ENCODE measurements at regions not wholly inside any gene's neighbourhood (a gene's known extent, or its start where the extent isn't known, plus 50 kb on each side); places are given as distances from the start of the nearest gene placed in this dataset.

DNA sequence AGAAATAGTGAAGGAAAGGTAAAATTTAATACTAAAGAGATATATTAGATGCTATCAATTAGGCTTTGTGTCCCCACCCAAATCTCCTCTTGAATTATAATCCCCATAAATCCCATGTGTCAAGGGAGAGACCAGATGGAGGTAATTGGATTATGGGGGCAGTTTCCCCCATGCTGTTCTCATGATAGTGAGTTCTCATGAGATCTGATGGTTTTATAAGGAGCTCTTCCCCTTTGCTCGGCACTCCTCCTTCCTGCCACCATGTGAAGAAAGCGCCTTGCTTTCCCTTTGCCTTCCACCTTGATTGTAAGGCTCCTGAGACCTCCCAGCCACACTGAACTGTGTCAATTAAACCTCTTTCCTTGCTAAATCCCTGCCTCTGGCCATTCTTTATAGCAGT, 697.0 kb upstream of the RGMB start:
- no peak overlapping the region for H3K4me3 ChIP-seq (ENCODE audit: low read depth, low read length)
- Mint-ChIP-seq H3K27ac (ENCODE audit: unreplicated experiment) (no peak overlapping the region), H3K4me3 (ENCODE audit: unreplicated experiment) (no peak overlapping the region), H3K27me3 (ENCODE audit: insufficient read depth, unreplicated experiment) (no peaks in the 10 kb centered on the region), H3K9me3 (ENCODE audit: unreplicated experiment) (no peaks in the 10 kb centered on the region), H3K4me1 (ENCODE audit: low read depth, unreplicated experiment) (no peaks in the 10 kb centered on the region), H3K36me3 (ENCODE audit: insufficient read depth, unreplicated experiment) (no peaks in the 10 kb centered on the region)
- intact Hi-C loops (cut with micrococcal nuclease; ENCODE audit: unreplicated experiment): no loop called here
- ChIA-PET POLR2A (no interaction called here), CTCF (no interaction called here)
- TF ChIP-seq CTCF (IDR thresholded peaks at IDR 0.05; ENCODE audit: insufficient read depth in 1 of 2, low read depth in 1 of 2, low read length in 1 of 2, severe bottlenecking in 1 of 2, unreplicated experiment in 1 of 2): no peak
- H3K27me3 ChIP-seq (replicated peaks; ENCODE audit: control insufficient read depth, insufficient read depth, low read length): no peaks in the 10 kb centered on the region
- no peaks in the 10 kb centered on the region for H3K36me3 ChIP-seq (ENCODE audit: control insufficient read depth, insufficient read depth, low read length)
- H3K4me1 ChIP-seq: no peaks in the 10 kb centered on the region
- H3K9me3 ChIP-seq: no peaks in the 10 kb centered on the region
- no TSS peak for BruUV-seq (replicated peaks)
- DNase-seq: no peak

GRCh38 chr5:98085593-98085992, 687.9 kb upstream of the RGMB start:
- no peaks in the 10 kb centered on the region for H3K36me3 Mint-ChIP-seq (ENCODE audit: insufficient read depth, unreplicated experiment)
- no peak overlapping the region for H3K4me3 Mint-ChIP-seq (ENCODE audit: unreplicated experiment)
- no peak overlapping the region for H3K27ac Mint-ChIP-seq (ENCODE audit: unreplicated experiment)
- Histone ChIP-seq H3K27me3 (replicated peaks; ENCODE audit: control insufficient read depth, insufficient read depth, low read length) (no peaks in the 10 kb centered on the region), H3K4me1 (no peaks in the 10 kb centered on the region), H3K9me3 (no peaks in the 10 kb centered on the region), H3K36me3 (ENCODE audit: control insufficient read depth, insufficient read depth, low read length) (no peaks in the 10 kb centered on the region), H3K4me3 (ENCODE audit: low read depth, low read length) (no peak overlapping the region)
- no TSS peak for BruUV-seq (replicated peaks)
- ChIA-PET POLR2A (no interaction called here), CTCF (no interaction called here)
- no peak for DNase-seq
- H3K9me3 Mint-ChIP-seq (ENCODE audit: unreplicated experiment): no peaks in the 10 kb centered on the region
- H3K4me1 Mint-ChIP-seq (ENCODE audit: low read depth, unreplicated experiment): no peaks in the 10 kb centered on the region
- TF ChIP-seq CTCF (IDR thresholded peaks at IDR 0.05; ENCODE audit: insufficient read depth in 1 of 2, low read depth in 1 of 2, low read length in 1 of 2, severe bottlenecking in 1 of 2, unreplicated experiment in 1 of 2): no peak
- intact Hi-C loops (cut with micrococcal nuclease; ENCODE audit: unreplicated experiment): no loop called here
- H3K27me3 Mint-ChIP-seq (ENCODE audit: insufficient read depth, unreplicated experiment): no peaks in the 10 kb centered on the region

DNA sequence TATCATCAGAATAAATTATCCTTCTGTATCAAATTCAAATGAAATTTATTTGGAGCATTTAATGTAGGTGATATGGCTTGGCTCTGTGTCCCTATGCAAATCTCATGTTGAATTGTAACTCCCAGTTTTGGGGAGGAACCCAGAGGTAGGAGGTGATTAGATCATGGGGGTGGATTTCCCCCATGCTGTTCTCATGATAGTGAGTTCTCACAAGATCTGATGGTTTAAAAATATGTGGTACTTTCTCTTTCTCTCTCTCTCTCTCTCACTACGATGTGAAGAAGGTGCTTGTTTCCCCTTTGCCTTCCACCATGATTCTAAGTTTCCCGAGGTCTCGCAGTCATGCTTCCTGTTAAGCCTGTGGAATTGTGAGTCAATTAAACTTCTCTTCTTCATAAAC, 678.4 kb upstream of the RGMB start:
- Histone ChIP-seq H3K36me3 (ENCODE audit: control insufficient read depth, insufficient read depth, low read length) (no peaks in the 10 kb centered on the region), H3K4me1 (no peaks in the 10 kb centered on the region; the same call in 1 of the 2 replicates), H3K9me3 (no peaks in the 10 kb centered on the region), H3K27me3 (replicated peaks; ENCODE audit: control insufficient read depth, insufficient read depth, low read length) (no peaks in the 10 kb centered on the region), H3K4me3 (ENCODE audit: low read depth, low read length) (no peak overlapping the region)
- no peak overlapping the region for H3K4me3 Mint-ChIP-seq (ENCODE audit: unreplicated experiment)
- H3K36me3 Mint-ChIP-seq (ENCODE audit: insufficient read depth, unreplicated experiment): no peaks in the 10 kb centered on the region
- ChIA-PET CTCF (no interaction called here), POLR2A (no interaction called here)
- no TSS peak for BruUV-seq (replicated peaks)
- intact Hi-C loops (cut with micrococcal nuclease; ENCODE audit: unreplicated experiment): no loop called here
- H3K27ac Mint-ChIP-seq (ENCODE audit: unreplicated experiment): no peak overlapping the region
- no peaks in the 10 kb centered on the region for H3K4me1 Mint-ChIP-seq (ENCODE audit: low read depth, unreplicated experiment)
- no peak for TF ChIP-seq CTCF (IDR thresholded peaks at IDR 0.05; ENCODE audit: insufficient read depth in 1 of 2, low read depth in 1 of 2, low read length in 1 of 2, severe bottlenecking in 1 of 2, unreplicated experiment in 1 of 2)
- DNase-seq: no peak
- H3K27me3 Mint-ChIP-seq (ENCODE audit: insufficient read depth, unreplicated experiment): no peaks in the 10 kb centered on the region
- H3K9me3 Mint-ChIP-seq (ENCODE audit: unreplicated experiment): no peaks in the 10 kb centered on the region
